ENCODE measurements at regions not wholly inside any gene's neighbourhood (a gene's known extent, or its start where the extent isn't known, plus 50 kb on each side); places are given as distances from the start of the nearest gene placed in this dataset.
"Not testable (repeated sequence)": the region's sequence is repeated elsewhere in the genome, so short reads cannot be mapped to it uniquely, and the experiment has no call there.

GRCh38 chr10:63773962-63774361 is 252.8 kb downstream of the REEP3 start:
- no peak for DNase-seq (ENCODE audit: extremely low read depth in 1 of 2, low read depth in 1 of 2)

GRCh38 chr10:63780101-63780500 is 258.9 kb downstream of the REEP3 start:
- DNase-seq (ENCODE audit: extremely low read depth in 1 of 2, low read depth in 1 of 2), result no peak

- DNase-seq (ENCODE audit: extremely low read depth in 1 of 2, low read depth in 1 of 2), result no peak
Measured at GRCh38 chr10:63781226-63781625, 260.0 kb downstream of the REEP3 start.

GRCh38 chr10:63783882-63784281 is 262.7 kb downstream of the REEP3 start:
- no peak for DNase-seq (ENCODE audit: extremely low read depth in 1 of 2, low read depth in 1 of 2)

- DNase-seq (ENCODE audit: extremely low read depth in 1 of 2, low read depth in 1 of 2), result no peak
Measured at GRCh38 chr10:63788152-63788821, 267.1 kb downstream of the REEP3 start.

- DNase-seq (ENCODE audit: extremely low read depth in 1 of 2, low read depth in 1 of 2), result no peak
Measured at GRCh38 chr10:63795094-63795860, 274.1 kb downstream of the REEP3 start.

- no peak for DNase-seq (ENCODE audit: extremely low read depth in 1 of 2, low read depth in 1 of 2)
Measured at GRCh38 chr10:63798599-63799498, 277.6 kb downstream of the REEP3 start.

GRCh38 chr10:63799521-63800300 is 278.5 kb downstream of the REEP3 start:
- no peak for DNase-seq (ENCODE audit: extremely low read depth in 1 of 2, low read depth in 1 of 2)

GRCh38 chr10:63801166-63801565 is 280.0 kb downstream of the REEP3 start:
- no peak for DNase-seq (ENCODE audit: extremely low read depth in 1 of 2, low read depth in 1 of 2)

- DNase-seq (ENCODE audit: extremely low read depth in 1 of 2, low read depth in 1 of 2), result no peak
Measured at GRCh38 chr10:63806330-63806729, 285.1 kb downstream of the REEP3 start.

GRCh38 chr10:63812501-63812900 is 291.3 kb downstream of the REEP3 start:
- DNase-seq (ENCODE audit: extremely low read depth in 1 of 2, low read depth in 1 of 2), result no peak

GRCh38 chr10:63819753-63820329 is 298.6 kb downstream of the REEP3 start:
- DNase-seq (ENCODE audit: extremely low read depth in 1 of 2, low read depth in 1 of 2), result no peak

GRCh38 chr10:63822496-63822895 is 301.3 kb downstream of the REEP3 start:
- no peak for DNase-seq (ENCODE audit: extremely low read depth in 1 of 2, low read depth in 1 of 2)

GRCh38 chr10:63825111-63825510 is 303.9 kb downstream of the REEP3 start:
- DNase-seq (ENCODE audit: extremely low read depth in 1 of 2, low read depth in 1 of 2), result no peak

GRCh38 chr10:63825766-63826165 is 304.6 kb downstream of the REEP3 start:
- DNase-seq (ENCODE audit: extremely low read depth in 1 of 2, low read depth in 1 of 2), result no peak

- not testable (repeated sequence) for DNase-seq (ENCODE audit: extremely low read depth in 1 of 2, low read depth in 1 of 2)
Measured at GRCh38 chr10:63827018-63827417, 305.8 kb downstream of the REEP3 start.

GRCh38 chr10:63829020-63829419 is 307.8 kb downstream of the REEP3 start:
- DNase-seq (ENCODE audit: extremely low read depth in 1 of 2, low read depth in 1 of 2), result no peak

GRCh38 chr10:63829573-63830149 is 308.5 kb downstream of the REEP3 start:
- DNase-seq (ENCODE audit: extremely low read depth in 1 of 2, low read depth in 1 of 2), result no peak

GRCh38 chr10:63832686-63833085 is 311.5 kb downstream of the REEP3 start:
- no peak for DNase-seq (ENCODE audit: extremely low read depth in 1 of 2, low read depth in 1 of 2)

Data from activated CD8-positive, alpha-beta memory T cell treated with anti-CD3 and anti-CD28 coated beads for 1 hour (primary cell).